ENCODE measurements at regions not wholly inside any gene's neighbourhood (a gene's known extent, or its start where the extent isn't known, plus 50 kb on each side); places are given as distances from the start of the nearest gene placed in this dataset.
"Not testable (repeated sequence)": the region's sequence is repeated elsewhere in the genome, so short reads cannot be mapped to it uniquely, and the experiment has no call there.

- DNase-seq = no peak
These were observed 126.4 kb downstream of the DUSP6 start for GRCh38 chr12:89225808-89226411.

DNA sequence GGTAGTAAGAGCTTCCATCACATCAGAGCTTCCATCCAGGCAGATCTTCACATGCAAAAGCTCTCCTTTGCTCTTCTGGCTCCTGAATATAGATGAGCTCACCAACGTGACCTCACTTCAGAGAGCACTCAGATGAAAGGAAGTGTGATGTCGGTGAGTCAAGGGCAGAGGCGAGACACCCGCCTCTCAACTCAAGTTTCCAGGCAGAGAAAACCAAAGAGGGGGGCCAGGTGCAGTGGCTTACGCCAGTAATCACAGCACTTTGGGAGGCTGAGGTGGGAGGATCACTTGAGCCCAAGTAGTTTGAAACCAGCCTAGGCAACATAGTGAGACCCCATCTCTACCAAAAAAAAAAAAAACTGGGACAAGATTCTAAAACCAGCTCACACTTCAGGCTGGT lies 126.9 kb downstream of the DUSP6 start:
- no peak for DNase-seq

DNA sequence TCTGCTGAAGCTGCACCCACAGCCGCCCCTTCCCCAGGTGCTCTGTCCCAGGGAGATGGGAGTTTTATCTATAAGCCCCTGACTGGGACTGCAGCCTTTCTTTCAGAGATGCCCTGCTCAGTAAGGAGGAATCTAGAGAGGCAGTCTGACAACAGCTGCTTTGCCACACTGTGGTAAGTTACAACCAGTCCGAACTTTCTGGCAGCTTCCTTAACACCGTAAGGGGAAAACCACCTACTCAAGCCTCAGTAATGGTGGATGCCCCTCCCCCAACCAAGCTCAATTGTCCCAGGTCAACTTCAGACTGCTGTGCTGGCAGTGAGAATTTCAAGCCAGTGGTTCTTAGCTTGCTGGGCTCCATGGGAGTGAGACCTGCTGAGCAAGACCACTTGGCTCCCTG lies 129.7 kb downstream of the DUSP6 start:
- DNase-seq = not testable (repeated sequence)

DNA sequence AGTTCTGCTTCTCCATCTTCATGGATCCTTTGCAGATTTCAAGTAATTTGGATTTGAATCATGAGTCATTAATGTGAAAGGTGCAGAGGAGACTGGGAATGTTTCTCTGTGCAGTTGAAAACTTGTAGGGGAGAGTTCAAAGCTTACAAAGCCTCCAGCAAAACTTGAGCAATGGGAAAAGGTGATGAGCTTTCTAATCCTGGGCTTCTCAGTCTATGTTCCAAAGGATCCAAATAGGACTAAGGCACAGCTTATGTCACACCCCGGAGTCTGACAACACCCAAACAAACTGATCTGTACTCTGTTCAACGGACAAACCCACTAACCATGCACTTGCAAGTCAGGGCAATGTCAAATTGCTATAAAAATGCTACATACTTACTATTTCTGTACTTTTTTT lies 134.8 kb downstream of the DUSP6 start:
- no peak for DNase-seq

DNA sequence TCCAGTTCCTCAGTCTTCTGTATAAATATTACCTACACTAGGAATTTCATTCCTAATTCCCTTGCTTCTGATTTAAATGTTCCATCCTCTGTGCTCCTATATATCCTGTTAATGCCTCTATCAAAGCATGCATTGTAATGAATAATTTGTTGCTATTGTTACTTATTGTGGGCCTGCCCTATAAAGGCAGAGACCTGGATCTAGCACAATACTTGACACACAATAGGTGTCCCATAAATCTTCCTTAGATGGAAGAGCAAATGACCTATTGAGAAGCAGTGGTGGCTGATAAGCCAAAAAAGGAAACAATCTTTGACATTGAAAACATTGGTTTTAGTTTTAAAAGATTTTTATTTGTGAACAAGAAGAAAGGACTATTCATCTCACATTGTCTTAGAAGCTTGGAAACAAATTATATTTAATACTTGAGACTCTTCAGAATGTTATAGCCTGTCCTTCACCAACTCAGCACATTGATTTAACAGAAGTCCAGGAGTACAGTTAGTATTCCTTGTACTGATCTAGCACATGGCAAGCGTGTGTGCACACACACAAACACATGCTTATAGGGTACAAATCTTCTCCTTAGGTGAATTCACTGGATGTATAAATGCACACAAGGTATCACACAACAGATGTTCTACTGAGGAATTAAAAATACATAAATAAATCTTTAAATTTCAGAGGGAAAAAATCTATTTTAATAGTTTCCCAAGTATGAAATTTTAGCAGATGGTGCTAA lies 135.9 kb downstream of the DUSP6 start:
- no peak for DNase-seq

DNA sequence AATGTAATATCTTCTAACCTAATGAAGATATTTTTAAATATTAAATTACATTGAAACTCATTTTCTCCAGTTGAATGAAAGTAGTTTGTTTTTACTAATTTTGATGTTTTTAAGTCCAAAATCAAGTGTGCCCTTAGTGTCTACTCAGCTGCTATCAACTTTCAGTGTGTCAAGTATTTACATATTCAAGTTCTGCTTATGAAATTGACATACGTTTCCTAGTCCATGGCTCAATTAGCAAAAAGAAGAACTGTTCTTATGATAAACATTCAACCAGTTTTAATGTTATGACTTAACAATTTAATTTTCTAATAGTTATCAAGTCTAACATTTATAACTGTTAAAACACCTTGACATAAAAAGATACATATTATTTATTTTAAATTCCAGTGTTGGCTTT lies 137.1 kb downstream of the DUSP6 start:
- no peak for DNase-seq

GRCh38 chr12:89213747-89214146 lies 138.6 kb downstream of the DUSP6 start:
- no peak for DNase-seq

GRCh38 chr12:89213139-89213538 lies 139.2 kb downstream of the DUSP6 start:
- DNase-seq = no peak

- no peak for DNase-seq
These were observed 139.9 kb downstream of the DUSP6 start for GRCh38 chr12:89212339-89212771.

GRCh38 chr12:89211456-89211855 lies 140.8 kb downstream of the DUSP6 start:
- DNase-seq = no peak

- no peak for DNase-seq
These were observed 142.0 kb downstream of the DUSP6 start for GRCh38 chr12:89210277-89210676.

DNA sequence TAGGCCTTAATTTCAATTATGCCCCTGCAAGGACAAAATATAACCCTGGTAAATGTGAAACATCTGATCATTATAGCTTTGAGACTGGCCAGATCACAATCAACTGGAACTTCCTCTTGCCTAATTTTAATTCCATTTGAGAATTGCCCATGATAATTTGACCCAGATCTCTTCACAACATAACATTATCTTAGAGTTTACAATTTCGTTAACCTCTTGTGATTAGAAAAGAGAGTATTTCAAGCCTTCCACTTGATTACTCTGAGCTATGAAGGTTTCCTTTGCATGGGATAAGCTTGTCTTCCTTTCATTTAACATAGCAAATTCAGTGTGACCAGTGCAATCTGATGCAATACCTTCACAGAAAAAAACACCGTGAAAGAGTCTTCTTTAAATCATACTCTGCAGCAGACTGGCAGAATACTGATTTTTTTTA lies 143.6 kb downstream of the DUSP6 start:
- DNase-seq = no peak

DNA sequence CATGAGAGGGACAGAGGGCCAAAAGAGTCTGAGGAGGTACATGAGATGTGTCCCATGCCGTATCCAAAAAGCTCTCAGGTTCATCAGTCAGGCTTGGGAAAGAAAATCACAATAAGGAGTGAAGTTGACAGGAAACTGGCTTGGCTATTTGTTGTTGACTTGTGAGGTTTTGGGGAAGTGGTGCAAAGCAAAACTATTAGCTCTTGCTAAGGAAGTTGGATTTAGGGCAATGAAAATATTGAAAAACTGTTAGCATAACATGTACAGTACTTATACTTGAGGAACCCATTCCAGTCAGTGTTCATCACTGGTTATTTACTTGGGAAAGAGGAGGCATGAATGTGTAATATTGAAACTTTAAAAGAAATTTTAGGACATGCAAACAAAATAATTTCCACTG lies 145.9 kb downstream of the DUSP6 start:
- no peak for DNase-seq

DNA sequence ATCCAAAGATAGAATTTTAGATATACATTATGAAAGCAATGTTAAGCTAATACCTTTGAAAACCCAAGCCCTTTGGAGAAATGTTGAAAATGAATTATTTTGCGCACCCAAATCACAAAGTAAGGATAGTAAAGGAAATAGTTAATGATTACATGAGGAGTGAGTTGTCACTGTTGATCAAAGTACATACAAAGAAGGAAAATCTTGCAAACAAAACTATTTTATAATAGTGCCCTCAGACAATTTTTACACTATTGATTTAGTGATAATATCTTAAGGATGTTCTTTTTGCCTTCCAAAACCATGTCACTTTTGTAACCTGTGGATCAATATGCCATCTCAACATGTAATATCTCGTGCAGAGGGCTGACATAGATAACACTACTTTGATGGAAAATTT lies 146.8 kb downstream of the DUSP6 start:
- DNase-seq = no peak

DNA sequence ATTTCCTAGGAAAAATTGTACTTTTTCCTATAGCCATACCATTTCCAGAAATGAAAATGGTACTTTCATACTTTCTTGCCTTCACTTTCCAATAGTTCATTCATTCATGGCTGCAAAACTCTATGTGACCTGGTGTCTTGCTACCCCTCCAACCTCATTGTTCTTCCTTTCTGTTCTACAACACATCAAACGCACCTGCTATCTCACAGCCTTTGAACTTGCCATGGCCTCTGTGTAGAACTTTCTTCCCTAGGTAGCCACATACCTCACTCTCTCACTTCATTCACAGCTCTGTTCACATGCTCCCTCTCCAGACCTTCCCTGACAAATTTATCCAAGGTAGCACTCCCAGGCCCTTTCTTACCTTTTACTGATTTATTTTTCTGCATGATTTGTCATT lies 149.2 kb downstream of the DUSP6 start:
- DNase-seq = no peak

DNA sequence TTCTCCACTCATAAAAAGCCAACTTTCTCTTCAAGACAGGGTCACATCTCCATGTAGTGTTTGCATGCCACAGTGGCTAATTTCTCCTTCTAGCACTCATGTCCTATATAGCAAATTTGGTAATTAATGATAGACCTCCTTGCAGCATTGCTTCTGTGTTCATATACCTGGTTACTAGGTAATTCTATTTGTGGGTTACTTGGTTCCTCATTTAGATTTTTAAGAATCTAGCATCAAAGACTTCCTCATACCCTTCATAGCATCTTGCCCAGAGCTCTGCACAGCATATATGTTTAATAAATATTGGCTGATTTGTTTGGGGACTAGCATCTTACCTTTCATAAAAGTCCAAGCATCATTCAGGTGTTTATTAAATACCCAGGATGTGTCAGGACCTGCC lies 152.1 kb downstream of the DUSP6 start:
- DNase-seq = no peak

DNA sequence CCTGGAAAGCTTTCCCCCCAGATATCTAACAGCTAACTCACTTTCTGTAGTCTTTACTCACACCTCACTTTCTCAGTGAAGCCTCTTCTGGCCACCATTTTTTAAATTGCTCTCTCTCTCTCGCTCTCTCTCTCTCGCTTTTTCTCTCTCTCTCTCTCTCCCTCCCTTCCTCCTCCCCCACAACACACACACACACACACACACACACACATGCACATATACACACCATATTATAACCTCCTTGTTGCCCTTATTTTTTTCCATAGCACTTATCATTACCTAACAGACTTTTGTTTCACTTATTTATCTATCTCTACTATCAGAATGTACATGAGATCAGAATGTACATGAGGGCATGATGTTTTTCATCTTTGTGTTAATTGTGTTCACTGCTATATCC lies 156.8 kb downstream of the DUSP6 start:
- no peak for DNase-seq

- DNase-seq = no peak
These were observed 157.6 kb downstream of the DUSP6 start for GRCh38 chr12:89194683-89195082.

GRCh38 chr12:89192429-89192828 lies 159.9 kb downstream of the DUSP6 start:
- DNase-seq = no peak

GRCh38 chr12:89191597-89191996 lies 160.7 kb downstream of the DUSP6 start:
- not testable (repeated sequence) for DNase-seq

DNA sequence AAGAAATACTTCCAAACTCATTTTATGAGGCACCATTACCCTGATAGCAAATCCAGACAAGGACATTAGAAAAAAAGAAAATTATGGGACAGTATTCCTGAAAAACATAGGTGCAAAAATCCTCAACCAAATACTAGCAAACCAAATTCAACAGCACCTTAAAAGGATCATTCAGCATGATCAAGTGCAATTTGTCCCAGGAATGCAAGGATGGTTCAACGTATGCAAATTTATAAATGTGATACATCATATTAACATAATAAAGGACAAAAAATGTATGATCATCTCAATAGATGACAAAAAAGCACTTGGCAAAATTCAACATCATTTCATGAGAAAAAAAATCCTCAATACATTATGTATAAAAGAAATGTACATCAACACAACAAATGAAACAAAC lies 162.9 kb downstream of the DUSP6 start:
- DNase-seq = no peak

DNA sequence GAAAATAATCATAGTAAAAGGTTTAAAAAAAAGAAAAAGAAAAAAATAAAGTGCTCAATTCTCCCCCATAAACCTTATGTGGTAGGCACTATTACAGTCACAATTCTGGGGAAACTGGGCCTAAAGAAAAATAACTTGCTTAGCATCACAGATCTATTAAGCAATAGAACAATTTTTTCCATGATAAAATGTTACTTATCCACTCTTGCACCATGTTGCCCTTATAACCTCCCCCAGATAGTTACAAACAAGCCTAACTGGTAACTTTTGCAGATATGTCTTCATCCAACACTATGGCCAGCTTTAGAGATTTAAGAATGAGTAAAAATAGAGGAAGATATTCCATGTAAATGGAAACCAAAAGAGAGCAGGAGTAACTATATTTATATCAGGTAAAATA lies 164.8 kb downstream of the DUSP6 start:
- no peak for DNase-seq

DNA sequence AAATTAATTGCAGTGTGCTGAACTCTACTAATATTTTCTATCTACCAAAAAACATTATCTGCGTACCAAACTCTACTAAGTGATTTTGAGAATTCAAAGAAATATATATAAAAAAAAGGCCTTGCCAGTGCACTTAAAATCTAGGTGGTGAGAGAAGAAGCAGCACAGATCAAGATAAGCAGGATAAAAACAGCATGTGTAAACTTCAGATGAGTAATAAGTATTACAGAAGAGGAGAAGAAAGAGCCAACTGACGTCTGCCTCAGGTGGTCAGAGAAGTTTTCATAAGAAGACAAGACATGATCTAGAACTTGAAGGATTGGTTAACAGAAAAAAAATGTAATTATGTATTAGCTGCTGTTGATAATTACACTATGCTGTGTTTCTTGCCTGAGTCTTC lies 166.4 kb downstream of the DUSP6 start:
- DNase-seq = no peak

DNA sequence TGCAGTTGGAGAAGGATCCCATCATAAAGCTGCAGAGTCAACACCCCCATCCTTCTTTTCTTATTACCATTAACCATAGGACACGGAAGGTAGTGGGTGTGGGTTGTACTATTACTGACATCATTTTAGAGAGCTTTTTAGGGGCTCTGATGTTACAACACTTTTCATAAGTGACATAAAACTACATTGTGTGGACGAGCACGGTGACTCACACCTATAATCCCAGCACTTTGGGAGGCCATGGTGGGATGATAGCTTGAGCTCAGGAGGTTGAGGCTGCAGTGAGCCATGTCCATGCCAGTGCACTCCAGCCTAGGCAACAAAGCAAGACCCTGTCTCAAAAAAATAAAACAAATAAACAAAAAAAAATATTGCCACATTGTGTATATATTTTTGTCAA lies 167.1 kb downstream of the DUSP6 start:
- no peak for DNase-seq

DNA sequence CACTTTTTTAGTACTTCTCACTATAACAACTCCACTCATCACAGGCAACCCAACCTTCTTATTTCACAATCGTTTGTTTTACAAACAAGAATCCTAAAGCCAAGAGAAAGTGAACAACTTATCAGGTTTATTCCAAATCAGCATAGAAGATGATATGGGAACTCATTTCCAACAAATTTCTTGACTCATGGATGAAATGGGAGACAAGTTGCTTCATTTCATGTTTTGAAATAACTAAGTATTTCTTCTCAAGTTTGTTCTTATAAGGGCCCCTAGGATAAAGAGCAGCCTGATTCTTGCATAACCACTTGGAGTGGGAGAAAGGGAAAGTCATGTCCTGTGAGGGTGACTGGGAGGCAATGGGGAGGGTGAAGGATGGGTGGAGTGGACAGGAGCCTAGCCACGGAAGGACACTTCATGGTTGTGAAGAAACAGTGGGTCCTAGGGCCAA lies 168.3 kb downstream of the DUSP6 start:
- DNase-seq = no peak

All from NCI-H1436 (cell line).